HG02588 (cell line): ENCODE measurements at regions not wholly inside any gene's neighbourhood (a gene's known extent, or its start where the extent isn't known, plus 50 kb on each side); places are given as distances from the start of the nearest gene placed in this dataset.

Experiments
- ATAC-seq: cut with Tn5 transposase; IDR thresholded peaks from one replicate; pipeline ENCODE4 v1.9.1; 2021; ENCODE audit warnings: mild to moderate bottlenecking, moderate library complexity; ENCODE audit not compliant: unreplicated experiment

GRCh38 chr13:39100996-39101738 lies 62.9 kb downstream of the NHLRC3 start:
- ATAC-seq, result no peak

GRCh38 chr13:39102981-39103490 lies 64.8 kb downstream of the NHLRC3 start:
- ATAC-seq, result no peak

- ATAC-seq, result no peak
Measured at GRCh38 chr13:39105110-39105509, 66.9 kb downstream of the NHLRC3 start.

GRCh38 chr13:39106216-39107005 lies 68.2 kb downstream of the NHLRC3 start:
- ATAC-seq, result no peak

DNA sequence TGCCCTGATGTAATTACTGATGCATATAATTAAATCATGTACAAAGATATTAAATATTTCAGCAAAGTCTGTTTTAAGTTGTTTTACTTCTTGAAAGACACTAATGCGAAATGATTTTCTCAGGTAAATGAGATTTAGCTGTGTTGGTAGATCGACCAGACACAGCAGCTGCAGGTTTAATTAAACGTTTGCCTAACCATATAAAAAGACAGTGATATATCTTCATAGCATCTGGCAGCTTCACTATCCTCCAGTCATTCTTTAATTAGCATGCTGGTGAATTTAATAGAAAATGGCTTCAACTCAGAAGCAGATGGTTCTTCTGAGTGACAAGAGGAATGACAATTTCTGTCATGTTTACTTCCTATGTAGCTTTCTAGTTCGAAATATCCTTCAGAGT lies 69.3 kb downstream of the NHLRC3 start:
- no peak for ATAC-seq

- ATAC-seq, result no peak
Measured at GRCh38 chr13:39108783-39109182, 70.5 kb downstream of the NHLRC3 start.

- no peak for ATAC-seq
Measured at GRCh38 chr13:39110518-39111097, 72.4 kb downstream of the NHLRC3 start.

DNA sequence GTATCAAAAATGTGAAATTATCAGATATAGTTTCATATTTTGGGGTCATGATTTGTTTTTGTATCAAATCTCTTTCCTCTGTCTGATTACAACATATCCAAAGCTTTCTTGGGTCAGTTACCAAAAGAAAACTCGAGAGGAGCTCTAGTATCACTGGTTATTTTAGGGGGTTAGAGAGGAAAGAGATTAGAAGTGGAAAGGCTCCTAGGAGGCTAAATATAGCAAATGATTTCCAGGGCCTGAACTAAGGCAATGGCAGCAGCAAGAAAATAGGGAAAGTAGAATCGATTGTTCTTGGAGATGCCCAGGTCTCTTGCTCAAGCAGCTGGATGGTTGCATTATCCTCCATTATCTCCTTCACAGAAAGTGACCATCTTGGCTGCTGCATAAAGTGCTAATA lies 72.9 kb downstream of the NHLRC3 start:
- ATAC-seq, result no peak

DNA sequence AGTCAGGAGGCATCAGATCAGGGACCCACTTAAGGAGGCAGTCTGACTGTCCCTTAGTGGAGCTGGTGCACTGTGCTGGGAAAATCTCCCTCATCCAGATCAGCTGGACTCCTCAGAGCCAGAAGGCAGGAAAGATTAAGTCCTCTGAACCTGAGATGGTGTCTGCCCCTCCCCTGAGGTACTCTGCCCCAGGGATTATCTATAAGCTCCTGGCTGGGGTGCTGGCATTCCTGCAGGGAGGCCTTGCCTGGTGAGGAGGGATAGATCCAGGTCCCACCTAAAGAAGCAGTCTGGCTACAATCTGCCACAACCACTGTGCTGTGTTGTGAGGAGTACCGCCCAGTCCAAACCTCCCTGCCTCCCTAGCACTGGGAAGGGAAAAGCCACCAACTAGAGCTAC lies 81.2 kb downstream of the NHLRC3 start:
- ATAC-seq, result no peak

DNA sequence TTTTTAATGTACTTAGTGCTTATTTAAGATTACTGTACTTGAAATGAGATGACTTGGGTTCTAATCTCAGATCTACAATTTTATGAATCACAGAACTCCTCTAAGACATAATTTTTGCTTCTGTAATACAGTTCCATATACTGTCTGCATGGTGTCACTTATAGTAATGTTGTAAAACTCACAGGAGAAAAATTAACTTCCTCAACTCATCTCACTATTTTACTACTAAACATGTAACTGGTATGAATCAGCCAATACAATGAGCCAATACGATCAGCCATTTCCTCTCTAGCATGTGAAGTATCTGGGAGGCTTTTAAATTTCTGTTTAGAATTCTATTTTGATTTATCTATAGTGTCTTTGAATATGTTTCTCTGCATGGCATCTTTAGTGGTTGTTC lies 85.3 kb downstream of the NHLRC3 start:
- ATAC-seq, result no peak

- ATAC-seq, result no peak
Measured at GRCh38 chr13:39129213-39129612, 91.0 kb downstream of the NHLRC3 start.

GRCh38 chr13:39130301-39130700 lies 92.0 kb downstream of the NHLRC3 start:
- no peak for ATAC-seq

GRCh38 chr13:39132286-39133230 lies 94.3 kb downstream of the NHLRC3 start:
- ATAC-seq, result no peak

DNA sequence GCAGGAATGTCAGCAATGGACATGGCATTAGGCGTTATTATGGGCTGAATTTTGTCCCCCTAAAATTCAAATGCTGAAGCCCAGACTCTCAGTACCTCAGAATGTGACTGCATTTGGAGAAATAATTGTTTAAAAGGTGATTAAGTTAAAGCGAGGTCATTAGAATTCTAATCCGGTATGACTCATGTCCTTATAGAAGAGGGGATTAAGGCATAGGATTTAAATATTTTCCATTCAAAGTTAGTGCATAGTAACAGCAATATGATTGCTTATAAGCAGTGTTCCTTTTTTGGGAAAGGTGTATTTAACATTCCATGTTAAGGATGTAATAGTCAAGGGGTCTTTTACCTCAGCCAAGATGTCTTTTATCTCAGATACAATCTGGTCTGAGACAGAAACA lies 95.5 kb downstream of the NHLRC3 start:
- no peak for ATAC-seq

GRCh38 chr13:39134574-39134973 lies 96.3 kb downstream of the NHLRC3 start:
- ATAC-seq, result no peak

- ATAC-seq, result no peak
Measured at GRCh38 chr13:39144391-39144790, 106.1 kb downstream of the NHLRC3 start.

- no peak for ATAC-seq
Measured at GRCh38 chr13:39144941-39145533, 106.8 kb downstream of the NHLRC3 start.

DNA sequence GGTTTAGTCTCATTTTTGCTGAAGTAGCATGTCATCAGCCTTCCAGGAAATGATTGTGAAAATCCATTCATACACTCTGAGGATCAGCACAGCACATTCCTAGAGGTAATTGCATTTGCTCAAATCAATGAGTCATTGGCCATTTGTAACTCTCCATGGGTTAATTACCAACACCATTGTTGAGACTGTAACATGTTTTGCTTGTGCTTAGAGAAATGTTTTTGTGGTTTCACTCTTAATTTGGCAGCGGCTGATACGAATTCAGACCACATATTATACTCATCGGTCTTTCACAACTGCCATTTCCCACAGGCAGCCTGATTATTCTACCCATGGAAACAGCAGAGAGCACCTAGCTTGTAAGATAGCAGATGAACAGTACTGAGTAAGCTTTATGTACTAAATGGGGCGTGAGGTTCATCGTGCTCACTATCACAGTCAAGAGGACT lies 110.3 kb downstream of the NHLRC3 start:
- ATAC-seq, result no peak

- ATAC-seq, result no peak
Measured at GRCh38 chr13:39149896-39150295, 111.6 kb downstream of the NHLRC3 start.

DNA sequence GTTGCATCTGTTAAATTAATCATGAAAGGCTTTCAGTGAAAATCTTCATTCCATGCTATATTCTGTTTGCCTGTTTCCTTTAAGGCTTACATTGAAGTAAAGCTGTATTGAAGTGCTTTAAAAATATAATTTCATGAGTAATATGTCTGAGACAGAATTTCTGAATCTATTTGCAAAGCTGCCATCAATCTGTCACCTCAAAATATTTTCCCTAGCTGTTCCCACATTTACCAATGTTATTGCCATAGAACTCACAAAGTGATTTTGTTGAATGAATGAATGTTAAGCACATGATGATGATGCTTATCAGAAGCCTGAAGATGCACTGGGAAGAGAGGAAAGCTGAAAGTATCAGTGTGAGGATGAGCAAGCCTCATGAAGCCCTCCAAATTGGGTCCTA lies 115.8 kb downstream of the NHLRC3 start:
- no peak for ATAC-seq
